ENCODE measurements at regions not wholly inside any gene's neighbourhood (a gene's known extent, or its start where the extent isn't known, plus 50 kb on each side); places are given as distances from the start of the nearest gene placed in this dataset.

- ATAC-seq = no peak
- no peak for TF ChIP-seq ZFP3 (CRISPR knock-in tag; IDR thresholded peaks at IDR 0.05)
- TF ChIP-seq, protein P1, sequence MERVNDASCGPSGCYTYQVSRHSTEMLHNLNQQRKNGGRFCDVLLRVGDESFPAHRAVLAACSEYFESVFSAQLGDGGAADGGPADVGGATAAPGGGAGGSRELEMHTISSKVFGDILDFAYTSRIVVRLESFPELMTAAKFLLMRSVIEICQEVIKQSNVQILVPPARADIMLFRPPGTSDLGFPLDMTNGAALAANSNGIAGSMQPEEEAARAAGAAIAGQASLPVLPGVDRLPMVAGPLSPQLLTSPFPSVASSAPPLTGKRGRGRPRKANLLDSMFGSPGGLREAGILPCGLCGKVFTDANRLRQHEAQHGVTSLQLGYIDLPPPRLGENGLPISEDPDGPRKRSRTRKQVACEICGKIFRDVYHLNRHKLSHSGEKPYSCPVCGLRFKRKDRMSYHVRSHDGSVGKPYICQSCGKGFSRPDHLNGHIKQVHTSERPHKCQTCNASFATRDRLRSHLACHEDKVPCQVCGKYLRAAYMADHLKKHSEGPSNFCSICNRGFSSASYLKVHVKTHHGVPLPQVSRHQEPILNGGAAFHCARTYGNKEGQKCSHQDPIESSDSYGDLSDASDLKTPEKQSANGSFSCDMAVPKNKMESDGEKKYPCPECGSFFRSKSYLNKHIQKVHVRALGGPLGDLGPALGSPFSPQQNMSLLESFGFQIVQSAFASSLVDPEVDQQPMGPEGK (CRISPR knock-in tag; IDR thresholded peaks at IDR 0.05; ENCODE audit: borderline replicate concordance) = no peak
- TF ChIP-seq PPARA (CRISPR knock-in tag; IDR thresholded peaks at IDR 0.05; ENCODE audit: borderline replicate concordance) = no peak
- TF ChIP-seq TOX (CRISPR knock-in tag; IDR thresholded peaks at IDR 0.05; ENCODE audit: borderline replicate concordance) = no peak
- no peak for TF ChIP-seq SNAI2 (CRISPR knock-in tag; IDR thresholded peaks at IDR 0.05)
- TF ChIP-seq TSHZ2 (CRISPR knock-in tag; IDR thresholded peaks at IDR 0.05) = no peak
- no peak for TF ChIP-seq TCF4 (CRISPR knock-in tag; IDR thresholded peaks at IDR 0.05; ENCODE audit: borderline replicate concordance)
Observed at GRCh38 chr9:106314476-106314875, 548.5 kb upstream of the ZNF462 start.

GRCh38 chr9:106321394-106322180 is 541.4 kb upstream of the ZNF462 start:
- no peak for ATAC-seq
- no peak for TF ChIP-seq ZC3H10 (CRISPR knock-in tag; IDR thresholded peaks at IDR 0.05)
- no peak for TF ChIP-seq ZFP3 (CRISPR knock-in tag; IDR thresholded peaks at IDR 0.05)
- no peak for TF ChIP-seq ISL1 (CRISPR knock-in tag; IDR thresholded peaks at IDR 0.05)
- no peak for TF ChIP-seq ESRRG (CRISPR knock-in tag; IDR thresholded peaks at IDR 0.05)
- TF ChIP-seq BACH2 (CRISPR knock-in tag; IDR thresholded peaks at IDR 0.05; ENCODE audit: borderline replicate concordance) = no peak
- TF ChIP-seq, protein P2, sequence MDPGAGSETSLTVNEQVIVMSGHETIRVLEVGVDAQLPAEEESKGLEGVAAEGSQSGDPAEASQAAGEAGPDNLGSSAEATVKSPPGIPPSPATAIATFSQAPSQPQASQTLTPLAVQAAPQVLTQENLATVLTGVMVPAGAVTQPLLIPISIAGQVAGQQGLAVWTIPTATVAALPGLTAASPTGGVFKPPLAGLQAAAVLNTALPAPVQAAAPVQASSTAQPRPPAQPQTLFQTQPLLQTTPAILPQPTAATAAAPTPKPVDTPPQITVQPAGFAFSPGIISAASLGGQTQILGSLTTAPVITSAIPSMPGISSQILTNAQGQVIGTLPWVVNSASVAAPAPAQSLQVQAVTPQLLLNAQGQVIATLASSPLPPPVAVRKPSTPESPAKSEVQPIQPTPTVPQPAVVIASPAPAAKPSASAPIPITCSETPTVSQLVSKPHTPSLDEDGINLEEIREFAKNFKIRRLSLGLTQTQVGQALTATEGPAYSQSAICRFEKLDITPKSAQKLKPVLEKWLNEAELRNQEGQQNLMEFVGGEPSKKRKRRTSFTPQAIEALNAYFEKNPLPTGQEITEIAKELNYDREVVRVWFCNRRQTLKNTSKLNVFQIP (CRISPR knock-in tag; IDR thresholded peaks at IDR 0.05; ENCODE audit: borderline replicate concordance, low read depth) = no peak
- no peak for TF ChIP-seq ARNTL (CRISPR knock-in tag; IDR thresholded peaks at IDR 0.05; ENCODE audit: borderline replicate concordance, low read depth)
- no peak for TF ChIP-seq SNAI2 (CRISPR knock-in tag; IDR thresholded peaks at IDR 0.05)
- TF ChIP-seq ZNF565 (CRISPR knock-in tag; conservative IDR thresholded peaks at IDR 0.05; ENCODE audit: low read depth) = no peak
- TF ChIP-seq TSHZ2 (CRISPR knock-in tag; IDR thresholded peaks at IDR 0.05) = no peak
- TF ChIP-seq TOX (CRISPR knock-in tag; IDR thresholded peaks at IDR 0.05; ENCODE audit: borderline replicate concordance) = no peak
- no peak for TF ChIP-seq ZFP30 (CRISPR knock-in tag; IDR thresholded peaks at IDR 0.05)
- TF ChIP-seq, protein P1 (CRISPR knock-in tag; IDR thresholded peaks at IDR 0.05; ENCODE audit: borderline replicate concordance) = no peak
- no peak for TF ChIP-seq ZNF70 (CRISPR knock-in tag; IDR thresholded peaks at IDR 0.05)
- TF ChIP-seq TCF4 (CRISPR knock-in tag; IDR thresholded peaks at IDR 0.05; ENCODE audit: borderline replicate concordance) = no peak
